Left ventricle myocardium inferior (tissue), 1 donor: ENCODE measurements at regions not wholly inside any gene's neighbourhood (a gene's known extent, or its start where the extent isn't known, plus 50 kb on each side); places are given as distances from the start of the nearest gene placed in this dataset.
A peak's percentile ranks its signal among the peaks of the same experiment; 100 is the strongest.

Source experiments
- DNase-seq: peaks from one replicate; pipeline ENCODE4 v3.0.0-alpha.2; 2020
- H3K27ac ChIP-seq: fragments of 200-600 bp; replicated peaks from 2 replicates; pipeline ENCODE4 v1.8.0; 2021
- H3K27me3 ChIP-seq: fragments of 200-600 bp; 2 replicates; pipeline ENCODE4 v1.8.0; 2021; ENCODE audit warnings: low read depth
- H3K36me3 ChIP-seq: fragments of 200-600 bp; 2 replicates; pipeline ENCODE4 v1.8.0; 2021
- H3K4me1 ChIP-seq: fragments of 200-600 bp; 2 replicates; pipeline ENCODE4 v1.8.0; 2021
- H3K4me3 ChIP-seq: fragments of 200-600 bp; 2 replicates; pipeline ENCODE4 v1.8.0; 2021; ENCODE audit warnings: mild to moderate bottlenecking, moderate library complexity
- H3K9me3 ChIP-seq: fragments of 200-600 bp; replicated peaks from 2 replicates; pipeline ENCODE4 v1.8.0; 2021
- CTCF ChIP-seq: fragments of 200-600 bp; IDR thresholded peaks from 2 replicates; pipeline ENCODE4 v1.8.0; 2021; ENCODE audit warnings: antibody characterized with exemption, mild to moderate bottlenecking, borderline replicate concordance
- intact Hi-C: fragments of 100-400 bp; cut with micrococcal nuclease; formaldehyde crosslinking; loops from one replicate; pipeline ENCODE4 v1.11.0; 2022
- donor health status: DM: no; HTN: yes; CAD: no; lungs with severe emphysema.

DNA sequence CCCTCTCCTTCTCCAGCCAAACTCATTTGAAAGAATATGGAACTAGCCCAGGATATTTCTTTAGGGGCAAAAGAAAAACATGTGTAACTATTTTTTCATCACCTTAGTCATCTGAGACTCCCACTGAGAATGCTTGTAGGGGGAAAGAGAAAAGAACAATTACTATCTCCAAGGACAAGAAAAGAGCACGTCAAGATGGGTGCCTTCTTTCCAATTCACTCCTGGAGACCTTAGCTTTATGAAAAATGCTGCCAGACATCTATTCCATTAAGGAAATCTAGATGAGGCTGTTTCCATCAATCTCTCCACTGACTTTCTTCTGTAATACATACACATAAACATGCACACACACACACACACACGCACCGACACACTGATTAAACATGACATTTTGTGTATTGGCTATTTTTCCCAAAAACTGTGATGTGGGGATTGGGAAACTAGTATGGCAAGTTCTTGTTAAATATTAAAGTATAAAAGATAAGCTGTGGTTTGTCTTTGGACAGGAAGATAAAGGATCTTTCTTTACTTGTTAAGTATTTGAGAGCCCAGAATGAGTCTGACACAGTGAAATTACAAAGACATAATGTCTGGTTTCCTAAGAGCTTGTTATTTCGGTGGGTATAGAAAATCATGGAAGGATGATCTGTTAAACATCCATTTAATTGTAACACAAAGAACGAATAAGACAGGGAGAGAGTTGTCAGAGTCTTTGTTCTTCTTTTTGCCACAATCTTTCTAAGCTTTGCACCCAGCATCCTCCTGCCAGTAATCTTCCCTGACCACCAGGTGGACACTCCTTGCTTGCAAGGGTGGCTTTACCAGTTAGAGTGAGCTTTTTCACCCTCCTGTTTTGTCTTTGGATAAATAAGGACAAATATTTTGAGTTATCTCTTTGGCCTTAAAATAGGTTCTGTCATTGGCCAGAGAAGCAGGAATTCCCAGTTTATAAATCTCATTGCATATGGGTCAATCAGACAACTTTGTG lies 177.3 kb upstream of the TMEM72 start:
- Histone ChIP-seq H3K27me3 (no peaks in the 10 kb centered on the region), H3K4me3 (no peak overlapping the region), H3K36me3 (no peaks in the 10 kb centered on the region), H3K9me3 (peaks cover 26% of the 10 kb centered on the region), H3K4me1 (no peaks in the 10 kb centered on the region), H3K27ac (no peak overlapping the region)
- intact Hi-C loops, result no loop called here
- peak; percentile 30 for TF ChIP-seq CTCF
- DNase-seq, result no peak

GRCh38 chr10:44742248-44742647 lies 168.9 kb upstream of the TMEM72 start:
- Histone ChIP-seq H3K27ac (no peak overlapping the region), H3K4me1 (no peaks in the 10 kb centered on the region), H3K4me3 (no peak overlapping the region), H3K27me3 (no peaks in the 10 kb centered on the region), H3K9me3 (no peaks in the 10 kb centered on the region), H3K36me3 (no peaks in the 10 kb centered on the region)
- no peak for TF ChIP-seq CTCF
- intact Hi-C loops, result no loop called here
- DNase-seq, result no peak

- intact Hi-C loops, result no loop called here
- no peak overlapping the region for H3K4me3 ChIP-seq
- TF ChIP-seq CTCF, result no peak
- no peaks in the 10 kb centered on the region for H3K27me3 ChIP-seq
- H3K4me1 ChIP-seq, result no peaks in the 10 kb centered on the region
- no peak overlapping the region for H3K27ac ChIP-seq
- DNase-seq, result no peak
- peaks cover 8% of the 10 kb centered on the region for H3K9me3 ChIP-seq
- H3K36me3 ChIP-seq, result no peaks in the 10 kb centered on the region
Observed at GRCh38 chr10:44743535-44743934, 167.6 kb upstream of the TMEM72 start.

GRCh38 chr10:44745920-44746319 lies 165.2 kb upstream of the TMEM72 start:
- H3K9me3 ChIP-seq, result peaks cover 8% of the 10 kb centered on the region
- H3K4me3 ChIP-seq, result no peak overlapping the region
- H3K4me1 ChIP-seq, result no peaks in the 10 kb centered on the region
- TF ChIP-seq CTCF, result no peak
- no peaks in the 10 kb centered on the region for H3K36me3 ChIP-seq
- intact Hi-C loops, result no loop called here
- no peak for DNase-seq
- no peaks in the 10 kb centered on the region for H3K27me3 ChIP-seq
- H3K27ac ChIP-seq, result no peak overlapping the region

- no peaks in the 10 kb centered on the region for H3K36me3 ChIP-seq
- intact Hi-C loops, result no loop called here
- no peak overlapping the region for H3K4me3 ChIP-seq
- H3K9me3 ChIP-seq, result peaks cover 8% of the 10 kb centered on the region
- DNase-seq, result no peak
- no peak for TF ChIP-seq CTCF
- H3K27ac ChIP-seq, result no peak overlapping the region
- no peaks in the 10 kb centered on the region for H3K27me3 ChIP-seq
- no peaks in the 10 kb centered on the region for H3K4me1 ChIP-seq
Observed at GRCh38 chr10:44747593-44748172, 163.5 kb upstream of the TMEM72 start.
